HG03565 (cell line): ENCODE measurements at regions not wholly inside any gene's neighbourhood (a gene's known extent, or its start where the extent isn't known, plus 50 kb on each side); places are given as distances from the start of the nearest gene placed in this dataset.
"Not testable (repeated sequence)": the region's sequence is repeated elsewhere in the genome, so short reads cannot be mapped to it uniquely, and the experiment has no call there.

Experiments used
- ATAC-seq: cut with Tn5 transposase; IDR thresholded peaks from one replicate; pipeline ENCODE4 v1.9.1; 2021; ENCODE audit warnings: mild to moderate bottlenecking, moderate library complexity; ENCODE audit not compliant: unreplicated experiment

DNA sequence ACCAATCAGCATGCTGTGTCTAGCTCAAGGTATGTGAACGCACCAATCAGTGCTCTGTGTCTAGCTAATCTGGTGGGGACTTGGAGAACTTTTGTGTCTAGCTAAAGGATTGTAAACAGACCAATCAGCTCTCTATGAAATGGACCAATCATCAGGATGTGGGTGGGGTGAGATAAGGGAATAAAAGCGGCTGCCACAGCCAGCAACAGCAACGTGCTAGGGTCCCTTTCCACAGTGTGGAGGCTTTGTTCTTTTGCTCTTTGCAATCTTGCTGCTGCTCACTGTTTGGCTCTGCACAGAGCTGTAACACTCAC is 1353.9 kb upstream of the CDH18 start:
- ATAC-seq: not testable (repeated sequence)

DNA sequence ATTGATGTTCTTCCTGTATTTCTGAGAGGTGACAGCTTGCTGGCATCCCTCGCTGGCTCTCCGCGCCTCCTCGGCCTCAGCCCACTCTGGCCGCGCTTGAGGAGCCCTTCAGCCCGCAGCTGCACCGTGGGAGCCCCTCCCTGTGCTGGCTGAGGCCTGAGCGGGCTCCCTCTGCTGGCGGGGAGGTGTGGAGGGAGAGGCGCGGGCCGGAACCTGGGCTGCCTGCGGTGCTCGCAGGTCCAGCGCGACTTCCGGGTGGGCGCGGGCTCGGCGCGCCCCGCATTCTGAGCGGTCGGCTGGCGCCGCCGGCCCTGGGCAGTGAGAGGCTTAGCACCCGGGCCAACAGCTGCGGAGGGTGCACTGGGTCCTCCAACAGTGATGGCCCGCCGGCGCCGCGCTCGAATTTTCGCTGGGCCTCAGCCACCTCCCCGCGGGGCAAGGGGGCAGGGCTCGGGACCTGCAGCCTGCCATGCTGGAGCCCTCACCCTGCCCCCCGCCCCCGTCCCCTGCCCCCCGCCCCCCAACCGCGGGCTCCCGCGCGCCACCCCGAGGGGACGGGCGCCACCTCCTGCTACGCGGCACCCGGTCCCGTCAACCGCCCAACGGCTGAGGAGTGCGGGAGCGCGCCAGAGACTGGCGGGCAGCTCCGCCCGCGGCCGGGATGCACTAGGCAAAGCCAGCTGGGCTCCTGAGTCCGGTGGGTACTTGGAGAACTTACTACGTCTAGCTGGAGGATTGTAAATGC is 1353.4 kb upstream of the CDH18 start:
- ATAC-seq: not testable (repeated sequence)

DNA sequence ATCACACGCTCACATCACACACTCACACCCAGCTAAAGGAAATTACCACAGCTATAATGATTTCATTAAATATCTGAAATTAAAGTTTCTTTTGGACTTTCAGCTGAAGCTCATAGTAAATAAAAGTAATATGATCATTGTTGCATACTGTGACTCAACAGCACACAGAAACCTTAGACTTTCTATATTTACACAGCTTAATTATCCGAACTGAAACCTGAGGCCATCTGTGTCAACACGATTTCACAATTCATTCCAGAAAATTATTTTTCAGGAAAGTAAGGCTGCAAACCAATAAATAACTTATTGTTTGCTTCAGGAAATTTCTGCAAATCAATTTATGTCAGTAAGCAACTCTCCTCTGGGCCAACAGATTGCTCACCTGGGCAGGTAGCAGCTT is 1352.2 kb upstream of the CDH18 start:
- not testable (repeated sequence) for ATAC-seq

DNA sequence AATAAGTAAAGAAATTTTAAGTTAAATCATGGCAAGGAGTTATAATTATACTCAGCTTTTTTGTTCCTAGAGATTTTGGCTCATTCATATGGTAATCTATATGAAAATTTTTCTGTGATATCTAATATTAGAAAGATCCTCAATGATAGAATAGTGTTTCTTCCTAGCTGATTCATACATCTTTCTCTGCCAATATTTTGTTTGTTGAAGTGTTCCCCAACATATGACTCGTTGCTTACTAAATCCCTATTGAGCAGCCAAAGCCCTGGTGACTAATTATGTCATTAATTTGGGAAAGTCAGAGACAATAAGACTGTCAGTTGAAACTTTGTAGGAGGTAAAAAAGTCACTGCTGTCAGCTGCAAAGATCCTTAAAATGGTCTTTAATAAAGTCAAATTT is 1348.5 kb upstream of the CDH18 start:
- ATAC-seq: not testable (repeated sequence)

DNA sequence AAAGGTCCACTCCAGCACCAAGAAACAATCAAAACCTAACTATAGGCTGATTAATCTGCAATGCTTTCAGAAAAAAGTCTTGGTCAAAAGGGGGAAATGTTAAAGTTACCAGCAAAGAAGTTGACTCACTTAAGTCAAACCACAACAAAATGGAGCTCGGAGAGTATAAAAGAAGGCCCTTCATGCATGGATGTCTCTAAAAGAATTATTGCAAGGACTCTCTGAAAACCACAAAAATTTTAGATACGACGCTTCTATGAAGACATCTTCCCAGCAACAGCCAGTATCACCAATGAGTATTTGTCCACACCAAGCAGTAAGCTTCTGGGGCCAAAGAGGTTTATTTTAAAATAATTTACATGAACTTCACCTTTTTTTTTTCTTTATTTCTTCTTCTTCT is 1327.4 kb upstream of the CDH18 start:
- not testable (repeated sequence) for ATAC-seq

DNA sequence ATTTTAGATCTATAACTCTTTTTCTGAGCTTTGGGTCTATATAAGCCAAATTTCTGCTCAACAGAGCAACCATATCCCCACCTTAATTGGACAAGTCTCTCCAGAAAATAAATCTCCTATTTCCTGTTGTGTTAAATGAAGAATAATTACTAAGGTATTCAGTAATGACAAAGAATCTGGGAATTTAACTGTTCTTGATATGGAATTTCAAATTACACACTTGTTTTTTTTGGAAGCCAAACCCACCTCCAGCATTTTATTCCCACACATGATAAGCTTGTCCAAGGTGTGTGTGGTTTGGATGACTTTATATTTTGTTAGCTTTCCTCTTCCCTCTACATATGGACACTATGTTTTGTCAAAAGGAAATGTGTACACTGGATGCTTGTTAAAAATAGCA is 1313.2 kb upstream of the CDH18 start:
- not testable (repeated sequence) for ATAC-seq

DNA sequence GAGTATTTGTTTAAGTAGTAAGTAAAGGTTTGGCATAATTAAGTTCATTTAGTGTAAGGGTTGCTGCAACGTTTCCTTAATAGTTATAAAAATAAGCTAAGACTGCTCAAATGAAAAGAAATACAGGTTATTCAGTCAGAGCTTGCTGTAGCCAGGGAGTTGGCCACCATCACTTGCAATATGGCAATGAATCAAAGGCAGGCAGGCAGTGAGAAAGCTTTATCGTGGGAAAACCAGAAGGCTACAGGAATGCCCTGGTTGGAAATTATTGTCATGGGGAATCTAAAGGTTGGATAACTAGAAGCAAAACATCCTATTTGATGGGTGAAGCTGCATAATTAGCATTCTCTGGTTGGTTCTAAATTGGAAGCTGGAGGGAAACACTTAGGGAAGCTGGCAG is 1286.4 kb upstream of the CDH18 start:
- ATAC-seq: not testable (repeated sequence)

DNA sequence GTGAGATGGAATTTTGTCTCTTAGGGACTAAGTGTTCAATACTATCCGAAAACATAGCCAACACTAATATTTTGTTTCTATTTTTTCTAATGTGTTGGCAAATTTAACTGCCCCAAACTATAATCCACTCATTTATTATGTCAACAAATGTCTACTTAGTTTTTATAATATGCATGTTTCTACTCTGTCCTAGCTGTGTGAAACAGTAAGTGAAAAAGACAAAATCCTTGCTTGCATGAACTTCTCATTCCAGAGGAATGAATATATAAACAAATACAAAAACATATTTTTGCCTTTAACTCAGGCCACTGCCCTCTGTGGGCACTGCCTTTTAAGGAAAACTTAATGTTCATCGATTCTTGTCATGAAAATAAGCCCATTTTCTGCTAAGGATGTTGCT is 1275.4 kb upstream of the CDH18 start:
- no peak for ATAC-seq

DNA sequence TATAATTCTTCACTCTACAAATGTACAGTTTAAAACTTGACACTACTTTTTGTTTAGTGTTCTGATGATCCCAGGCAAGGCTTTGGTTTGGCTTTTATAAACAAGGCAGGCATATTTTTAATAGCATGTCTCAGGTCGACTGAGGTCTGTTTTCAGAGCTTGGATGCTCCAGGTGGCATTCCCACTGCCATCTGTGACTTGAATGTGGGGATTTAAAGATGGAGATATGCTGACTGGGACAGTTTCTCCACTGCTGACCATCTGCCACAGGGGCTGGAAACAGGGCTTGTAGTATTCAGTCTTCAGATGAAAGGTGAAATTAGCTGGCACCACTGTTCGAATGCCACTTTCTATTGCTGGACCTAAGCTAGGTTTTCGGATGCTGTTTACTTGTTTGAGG is 1266.2 kb upstream of the CDH18 start:
- ATAC-seq: no peak

DNA sequence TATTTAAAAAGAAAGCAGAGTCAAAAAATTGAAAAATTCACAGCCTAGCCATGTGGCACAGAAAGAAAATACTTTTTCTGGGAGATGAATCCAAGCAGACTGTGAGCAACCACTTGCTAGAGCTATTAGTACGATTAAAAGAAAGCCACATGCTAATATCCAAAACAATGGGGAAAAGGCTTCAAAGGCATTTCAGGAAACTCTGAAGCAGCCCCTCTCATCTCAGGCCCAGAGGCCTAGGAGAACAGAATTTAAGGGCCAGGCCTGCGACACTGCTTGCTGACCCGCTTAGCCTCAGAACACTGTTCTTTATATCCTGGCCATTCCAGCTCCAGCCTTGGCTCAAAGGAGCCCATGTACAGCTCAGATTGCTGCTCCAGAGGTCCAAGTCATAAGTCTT is 1257.0 kb upstream of the CDH18 start:
- ATAC-seq: no peak

DNA sequence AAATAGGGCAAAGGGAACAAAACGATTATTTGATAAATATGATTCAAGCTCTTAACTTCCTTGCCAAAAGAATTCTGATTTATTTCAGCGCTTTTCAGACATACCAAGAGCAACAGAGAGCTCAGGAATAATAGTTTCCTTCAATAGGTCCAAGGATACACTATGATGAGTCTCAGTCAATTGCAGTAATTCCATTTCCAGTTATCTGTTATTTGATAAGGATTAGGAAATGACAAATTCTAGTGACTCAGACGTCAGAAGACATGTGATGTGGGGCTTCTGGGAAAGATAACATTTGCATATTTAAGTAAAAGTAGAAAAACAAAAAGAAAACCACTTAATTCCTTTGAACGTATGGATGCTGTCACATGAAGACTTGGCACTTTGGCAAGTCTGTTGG is 1250.8 kb upstream of the CDH18 start:
- ATAC-seq: no peak

DNA sequence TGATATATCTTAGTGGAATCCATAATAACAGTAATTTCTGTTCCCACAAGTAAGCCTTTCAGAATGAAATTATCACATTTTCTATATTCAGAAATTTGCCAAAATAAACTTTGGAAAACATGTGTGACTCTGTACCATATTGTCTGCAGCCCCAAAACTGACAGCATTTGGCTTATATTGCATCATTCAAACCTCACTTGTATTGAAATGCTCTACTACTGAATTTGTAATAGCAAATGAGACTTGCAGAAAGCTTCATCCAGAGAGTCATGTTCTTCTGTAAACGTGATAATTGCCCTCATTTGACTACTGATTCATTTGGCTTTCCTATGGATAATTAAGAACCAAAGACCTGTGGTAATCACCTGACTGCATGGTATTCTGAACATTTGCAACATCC is 1249.5 kb upstream of the CDH18 start:
- no peak for ATAC-seq

DNA sequence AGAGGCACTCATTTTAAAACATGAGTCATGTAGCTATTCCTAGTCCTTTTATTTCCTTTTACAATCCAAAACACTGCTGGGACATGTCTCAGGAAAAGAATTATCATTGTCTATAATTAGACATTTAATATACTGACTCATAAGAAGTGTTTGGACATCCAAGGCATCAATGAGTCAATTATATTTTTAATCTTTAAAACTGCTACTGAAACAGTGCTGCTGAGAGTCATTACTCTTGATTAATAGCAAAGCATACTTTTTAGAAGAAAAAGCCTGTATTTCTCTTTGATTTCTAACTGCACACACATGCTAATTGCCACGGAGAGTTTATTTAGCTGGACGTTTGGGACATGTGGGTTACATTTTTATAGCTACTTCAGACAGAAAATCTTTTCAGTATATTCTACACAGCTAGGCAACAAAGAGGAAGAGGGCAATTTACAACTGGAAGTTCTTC is 1249.0 kb upstream of the CDH18 start:
- ATAC-seq: no peak

DNA sequence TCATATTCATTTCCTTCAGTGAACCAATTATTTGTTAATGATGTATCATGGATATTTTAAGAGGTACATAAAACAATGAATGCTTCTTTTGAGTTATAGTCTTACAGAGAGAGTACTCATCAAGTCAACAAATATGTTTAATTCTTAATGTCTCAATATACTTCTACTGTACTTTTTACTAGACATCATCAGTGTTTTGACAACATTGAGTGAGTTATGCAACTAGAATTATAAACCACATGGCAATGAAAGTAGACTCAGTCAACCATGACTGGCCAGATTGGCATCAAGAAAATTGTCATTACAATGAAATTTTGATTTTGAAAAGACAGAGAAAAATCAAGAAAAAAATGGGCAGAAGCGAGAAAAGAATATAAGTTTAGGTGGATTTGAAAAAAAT is 1248.1 kb upstream of the CDH18 start:
- ATAC-seq: no peak

DNA sequence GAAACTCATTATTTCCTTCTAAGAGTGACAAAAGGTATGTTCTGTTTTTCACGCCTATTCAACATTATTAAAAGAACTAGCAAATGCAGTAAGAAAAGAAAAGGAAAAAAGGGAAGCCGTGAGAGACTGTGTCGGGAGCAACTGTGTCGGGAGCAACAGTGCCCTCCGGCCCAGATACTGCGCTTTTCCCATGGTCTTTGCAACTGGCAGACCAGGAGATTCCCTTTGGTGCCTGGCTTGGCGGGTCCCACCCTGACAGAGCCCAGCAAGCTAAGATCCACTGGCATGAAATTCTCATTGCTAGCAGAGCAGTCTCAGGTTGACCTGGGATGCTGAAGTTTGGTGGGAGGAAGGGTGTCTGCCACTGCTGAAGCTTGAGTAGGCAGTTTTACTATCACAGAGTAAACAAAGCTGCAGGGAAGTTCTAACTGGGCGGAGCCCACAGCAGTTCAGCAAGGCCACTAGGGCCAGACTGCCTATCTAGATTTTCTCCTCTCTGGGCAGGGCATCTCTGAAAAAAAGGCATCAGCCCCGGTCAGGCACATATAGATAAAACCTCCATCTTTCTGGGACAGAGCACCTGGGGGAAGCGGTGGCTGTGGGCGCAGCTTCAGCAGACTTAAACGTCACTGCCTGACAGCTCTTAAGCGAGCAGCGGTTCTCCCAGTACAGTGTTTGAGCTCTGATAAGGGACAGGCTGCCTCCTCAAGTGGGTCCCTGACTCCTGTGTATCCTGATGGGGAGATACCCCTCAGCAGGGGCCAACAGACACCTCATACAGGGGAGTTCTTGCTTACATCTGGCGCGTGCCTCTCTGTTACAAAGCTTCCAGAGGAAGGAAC is 1237.4 kb upstream of the CDH18 start:
- no peak for ATAC-seq

DNA sequence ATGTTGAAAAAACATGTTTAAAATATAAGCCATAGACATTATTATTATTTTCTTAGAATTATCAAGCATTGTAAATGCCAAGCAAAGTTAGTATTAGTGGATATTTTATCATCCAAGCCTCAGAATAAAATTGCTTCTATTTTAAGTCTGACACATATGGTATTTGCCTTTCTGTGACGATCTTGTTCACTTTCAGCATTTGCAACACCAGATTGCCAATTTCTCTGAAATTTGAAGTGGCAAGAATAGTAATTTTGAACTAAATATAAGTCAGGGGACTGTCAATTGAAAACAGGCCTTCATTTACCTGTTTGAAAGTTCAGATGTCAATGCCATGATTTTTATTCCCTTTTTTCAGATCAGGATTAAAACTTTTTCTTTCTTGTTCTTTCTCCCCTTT is 1233.6 kb upstream of the CDH18 start:
- ATAC-seq: no peak

DNA sequence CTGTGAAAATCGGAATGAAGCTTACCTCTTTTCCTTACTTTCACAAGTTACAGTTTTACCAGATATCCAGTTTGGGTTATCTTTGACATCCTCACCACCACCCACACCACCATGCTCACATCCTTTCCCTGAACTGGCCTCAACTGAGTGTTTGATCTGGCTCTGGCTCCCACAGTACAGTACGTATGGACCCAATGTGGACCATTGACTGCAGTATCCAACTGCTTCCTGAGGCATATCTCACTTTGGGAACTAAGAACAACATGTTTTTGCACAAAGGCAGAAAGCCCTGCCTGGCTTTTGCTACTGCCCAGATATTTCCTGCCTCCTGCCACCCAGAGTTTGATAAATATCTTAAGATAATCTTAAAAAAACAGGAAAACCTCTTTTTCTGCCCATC is 1232.0 kb upstream of the CDH18 start:
- no peak for ATAC-seq

DNA sequence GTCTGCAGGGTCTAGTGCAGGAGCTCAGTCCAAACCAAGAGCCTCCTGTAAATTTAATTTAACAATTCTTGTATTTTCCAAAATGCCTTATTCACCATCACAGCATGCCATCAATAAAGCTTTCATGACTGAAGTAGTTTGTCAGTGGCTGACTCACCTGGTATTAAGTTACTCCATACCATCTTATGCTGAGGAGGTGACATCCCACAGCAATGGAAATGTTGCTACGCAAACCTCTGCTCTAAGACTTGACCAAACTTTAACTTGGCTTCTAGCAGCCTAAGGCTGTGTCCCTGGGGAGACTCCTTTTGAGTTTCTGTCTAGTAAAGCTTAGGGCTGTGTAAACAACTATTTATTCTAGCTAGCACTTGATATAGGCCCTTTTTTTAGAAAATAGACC is 1231.3 kb upstream of the CDH18 start:
- ATAC-seq: no peak

DNA sequence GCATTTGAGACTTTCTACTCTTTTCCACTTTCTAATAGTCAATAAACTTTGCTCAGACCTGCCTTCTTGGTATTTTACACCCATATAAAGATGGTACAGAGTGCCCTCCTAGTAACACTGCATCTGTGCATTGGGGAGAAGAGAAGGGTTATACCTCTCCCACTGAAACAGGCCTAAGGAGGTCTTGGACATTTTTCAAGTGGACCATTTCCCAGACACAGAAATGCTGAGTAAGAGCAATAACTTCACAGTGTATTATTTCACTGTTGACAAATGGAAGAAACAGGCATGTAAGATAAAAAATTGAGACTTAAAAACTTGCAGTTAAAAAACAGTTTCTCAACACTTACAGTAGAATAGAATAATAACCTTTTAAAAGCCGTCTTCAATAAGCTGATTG is 1224.0 kb upstream of the CDH18 start:
- ATAC-seq: no peak

DNA sequence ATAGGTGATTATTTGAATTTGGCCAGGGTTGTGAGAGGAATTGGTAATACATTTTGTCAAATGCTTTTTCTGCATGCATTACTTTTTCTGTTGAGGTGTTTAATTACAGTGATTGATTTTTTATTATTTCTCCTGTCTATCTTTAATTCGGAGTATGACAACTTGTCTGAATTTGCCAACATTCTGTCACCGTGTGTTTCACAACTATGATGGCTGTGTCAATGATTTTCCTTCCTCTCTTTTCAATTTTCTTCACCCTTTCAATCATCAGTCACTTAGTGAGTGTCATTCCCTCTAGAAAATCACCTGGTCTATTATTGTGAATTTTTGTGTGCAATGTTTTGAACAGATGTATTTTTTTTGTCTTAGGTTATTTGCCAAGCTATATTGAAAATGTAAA is 1221.4 kb upstream of the CDH18 start:
- ATAC-seq: no peak

DNA sequence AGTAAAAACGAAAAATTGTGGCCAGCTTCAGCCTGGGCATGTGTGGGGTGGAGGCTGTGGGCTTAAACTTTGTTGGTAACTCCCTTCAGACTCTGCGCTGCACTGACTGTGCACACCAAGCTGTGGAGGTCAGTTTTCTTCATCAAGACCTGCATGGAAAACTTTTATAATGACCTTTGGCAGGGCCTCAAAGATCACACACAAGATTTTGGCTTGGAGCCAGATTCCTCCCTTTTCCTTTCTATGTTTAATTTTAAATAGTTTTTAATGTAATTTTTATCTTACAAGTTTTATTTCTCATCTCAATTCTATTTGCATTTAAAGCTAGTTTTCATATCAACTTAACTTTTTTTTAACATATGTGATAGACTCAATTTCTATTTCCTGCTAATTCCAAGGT is 1211.1 kb upstream of the CDH18 start:
- ATAC-seq: no peak

DNA sequence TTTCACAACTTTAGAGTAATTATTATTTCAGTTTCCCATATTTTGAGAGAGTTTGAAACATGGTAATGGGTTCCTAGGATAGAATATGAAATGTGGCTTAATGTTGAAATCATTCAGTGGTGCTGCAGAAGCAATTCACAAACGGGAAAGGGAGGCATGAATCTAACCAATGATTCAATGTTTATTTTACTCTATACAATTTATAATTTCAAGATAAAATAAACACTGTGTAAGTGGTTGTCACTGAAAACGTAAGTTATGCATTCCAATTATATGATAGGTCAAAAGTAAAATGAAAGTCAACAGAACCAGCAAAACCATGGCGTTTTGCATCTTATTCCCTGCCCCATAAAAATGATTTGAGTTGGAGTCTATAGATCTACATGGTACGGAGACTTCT is 1207.1 kb upstream of the CDH18 start:
- ATAC-seq: no peak
